ENCODE measurements at regions not wholly inside any gene's neighbourhood (a gene's known extent, or its start where the extent isn't known, plus 50 kb on each side); places are given as distances from the start of the nearest gene placed in this dataset.

GRCh38 chrX:39449352-39449751 is 648.1 kb downstream of the MID1IP1 start:
- Histone ChIP-seq H3K4me2 (ENCODE audit: low read depth, low read length, poor library complexity, severe bottlenecking) (no peak overlapping the region), H3K9me3 (ENCODE audit: insufficient read depth, low read length) (no peaks in the 10 kb centered on the region), H3K27me3 (ENCODE audit: low read length) (no peaks in the 10 kb centered on the region), H3K9me2 (replicated peaks; ENCODE audit: insufficient read depth, low read length) (no peaks in the 10 kb centered on the region), H3K4me3 (ENCODE audit: insufficient read depth, low read length, poor library complexity, severe bottlenecking) (no peak overlapping the region), H3K79me2 (ENCODE audit: insufficient read depth, low read length) (no peaks in the 10 kb centered on the region), H3K36me3 (ENCODE audit: low read length) (no peaks in the 10 kb centered on the region), H4K20me1 (ENCODE audit: low read depth, low read length) (no peaks in the 10 kb centered on the region), H3K27ac (ENCODE audit: low read depth, low read length) (no peak overlapping the region), H3K9ac (ENCODE audit: low read length) (no peak overlapping the region), H3F3A (ENCODE audit: insufficient read depth) (no peaks in the 10 kb centered on the region), H2AFZ (ENCODE audit: low read depth, low read length, severe bottlenecking) (no peak overlapping the region)
- TF ChIP-seq EZH2phosphoT487 (conservative IDR thresholded peaks at IDR 0.05; ENCODE audit: low read length): no peak
- TF ChIP-seq CTCF (IDR thresholded peaks at IDR 0.05; ENCODE audit: insufficient read depth, low read length, poor library complexity, severe bottlenecking): no peak

- Histone ChIP-seq H3K27me3 (ENCODE audit: low read length) (no peaks in the 10 kb centered on the region), H3K4me2 (ENCODE audit: low read depth, low read length, poor library complexity, severe bottlenecking) (no peak overlapping the region), H3K9ac (ENCODE audit: low read length) (no peak overlapping the region), H4K20me1 (ENCODE audit: low read depth, low read length) (no peaks in the 10 kb centered on the region), H2AFZ (ENCODE audit: low read depth, low read length, severe bottlenecking) (no peak overlapping the region), H3K9me2 (replicated peaks; ENCODE audit: insufficient read depth, low read length) (no peaks in the 10 kb centered on the region), H3K36me3 (ENCODE audit: low read length) (no peaks in the 10 kb centered on the region), H3K27ac (ENCODE audit: low read depth, low read length) (no peak overlapping the region), H3K4me3 (ENCODE audit: insufficient read depth, low read length, poor library complexity, severe bottlenecking) (no peak overlapping the region), H3K9me3 (ENCODE audit: insufficient read depth, low read length) (no peaks in the 10 kb centered on the region), H3K79me2 (ENCODE audit: insufficient read depth, low read length) (no peaks in the 10 kb centered on the region), H3F3A (ENCODE audit: insufficient read depth) (no peaks in the 10 kb centered on the region)
- TF ChIP-seq EZH2phosphoT487 (conservative IDR thresholded peaks at IDR 0.05; ENCODE audit: low read length): no peak
- no peak for TF ChIP-seq CTCF (IDR thresholded peaks at IDR 0.05; ENCODE audit: insufficient read depth, low read length, poor library complexity, severe bottlenecking)
Observed at GRCh38 chrX:39450234-39450977, 647.4 kb downstream of the BCOR start.

GRCh38 chrX:39451046-39451445 is 646.7 kb downstream of the BCOR start:
- H3K79me2 ChIP-seq (ENCODE audit: insufficient read depth, low read length): no peaks in the 10 kb centered on the region
- no peaks in the 10 kb centered on the region for H3K36me3 ChIP-seq (ENCODE audit: low read length)
- H3K27me3 ChIP-seq (ENCODE audit: low read length): no peaks in the 10 kb centered on the region
- H3K4me3 ChIP-seq (ENCODE audit: insufficient read depth, low read length, poor library complexity, severe bottlenecking): no peak overlapping the region
- no peaks in the 10 kb centered on the region for H4K20me1 ChIP-seq (ENCODE audit: low read depth, low read length)
- H3K4me2 ChIP-seq (ENCODE audit: low read depth, low read length, poor library complexity, severe bottlenecking): no peak overlapping the region
- H2AFZ ChIP-seq (ENCODE audit: low read depth, low read length, severe bottlenecking): no peak overlapping the region
- no peak overlapping the region for H3K27ac ChIP-seq (ENCODE audit: low read depth, low read length)
- no peaks in the 10 kb centered on the region for H3K9me2 ChIP-seq (replicated peaks; ENCODE audit: insufficient read depth, low read length)
- H3K9ac ChIP-seq (ENCODE audit: low read length): no peak overlapping the region
- H3F3A ChIP-seq (ENCODE audit: insufficient read depth): no peaks in the 10 kb centered on the region
- no peaks in the 10 kb centered on the region for H3K9me3 ChIP-seq (ENCODE audit: insufficient read depth, low read length)
- TF ChIP-seq EZH2phosphoT487 (conservative IDR thresholded peaks at IDR 0.05; ENCODE audit: low read length): no peak
- no peak for TF ChIP-seq CTCF (IDR thresholded peaks at IDR 0.05; ENCODE audit: insufficient read depth, low read length, poor library complexity, severe bottlenecking)
